OCI-LY7 (cell line): ENCODE measurements at regions not wholly inside any gene's neighbourhood (a gene's known extent, or its start where the extent isn't known, plus 50 kb on each side); places are given as distances from the start of the nearest gene placed in this dataset.

Source experiments
- BruUV-seq: library from RNA; stranded (reverse); fragments of 400-500 nt; replicated peaks from 2 replicates; lab custom pipeline; 2021; lab: Mats Ljungman, UMichigan
- CTCF ChIA-PET: fragments of 300-600 bp; sonication (Branson Sonifier 250); formaldehyde crosslinking; loops from one replicate; lab custom pipeline; 2022; ENCODE audit warnings: antibody characterized with exemption; ENCODE audit not compliant: unreplicated experiment; lab: Charles Lee
- POLR2A ChIA-PET: fragments of 300-600 bp; sonication (Branson Sonifier 250); formaldehyde crosslinking; loops from one replicate; lab custom pipeline; 2022; ENCODE audit warnings: antibody characterized with exemption; lab: Charles Lee
- DNase-seq: peaks from one replicate; pipeline ENCODE4 v3.0.0-alpha.2; 2015; ENCODE audit warnings: low spot score
- H2AFZ ChIP-seq: fragments of 200-600 bp; sonication (generic), shearing (Covaris generic); 2 replicates; pipeline ENCODE4 v1.6.1; 2014; ENCODE audit warnings: mild to moderate bottlenecking, antibody characterized with exemption, low read length, moderate library complexity
- H3K27ac ChIP-seq: fragments of 200-600 bp; sonication (generic); 2 replicates; pipeline ENCODE4 v1.5.1; 2014; ENCODE audit warnings: mixed run types, low read depth, mild to moderate bottlenecking, moderate library complexity, low read length, inconsistent platforms; ENCODE audit not compliant: poor library complexity, severe bottlenecking
- H3K36me3 ChIP-seq: fragments of 200-600 bp; sonication (generic); 2 replicates; pipeline ENCODE4 v1.6.1; 2014; ENCODE audit warnings: mild to moderate bottlenecking, antibody characterized with exemption, low read length, moderate library complexity, mixed read lengths; ENCODE audit not compliant: insufficient read depth
- H3K4me1 ChIP-seq: fragments of 200-600 bp; sonication (generic); 2 replicates; pipeline ENCODE4 v1.5.1; 2014; ENCODE audit warnings: mild to moderate bottlenecking, low read length; ENCODE audit not compliant: insufficient read depth, poor library complexity, severe bottlenecking
- H3K4me2 ChIP-seq: fragments of 200-600 bp; sonication (generic); 2 replicates; pipeline ENCODE4 v1.6.1; 2014; ENCODE audit warnings: mild to moderate bottlenecking, low read length
- H3K4me3 ChIP-seq: fragments of 200-600 bp; sonication (generic); 2 replicates; pipeline ENCODE4 v1.5.1; 2014; ENCODE audit warnings: mild to moderate bottlenecking, low read depth, low read length; ENCODE audit not compliant: poor library complexity, severe bottlenecking
- H3K79me2 ChIP-seq: fragments of 200-600 bp; sonication (generic); 2 replicates; pipeline ENCODE4 v1.6.1; 2016; ENCODE audit warnings: low read depth, mild to moderate bottlenecking, low read length, moderate library complexity, mixed read lengths; ENCODE audit not compliant: insufficient read depth
- H3K9me2 ChIP-seq: fragments of 200-600 bp; sonication (generic); 2 replicates; pipeline ENCODE4 v1.6.1; 2016; ENCODE audit warnings: mild to moderate bottlenecking, low read length, mixed read lengths; ENCODE audit not compliant: insufficient read depth
- H3K9me3 ChIP-seq: fragments of 200-600 bp; sonication (generic); 2 replicates; pipeline ENCODE4 v1.6.1; 2014; ENCODE audit warnings: mild to moderate bottlenecking, mixed run types, low read length, mixed read lengths
- H4K20me1 ChIP-seq: fragments of 200-600 bp; sonication (generic); 2 replicates; pipeline ENCODE4 v1.6.1; 2014; ENCODE audit warnings: mild to moderate bottlenecking, antibody characterized with exemption, low read length, moderate library complexity, mixed read lengths; ENCODE audit not compliant: insufficient read depth
- EZH2phosphoT487 ChIP-seq: fragments of 200-600 bp; sonication (generic); IDR thresholded peaks from 2 replicates; pipeline ENCODE4 v1.6.1; 2018; ENCODE audit warnings: low read depth, borderline replicate concordance, mild to moderate bottlenecking, mixed run types, antibody characterized with exemption, low read length, moderate library complexity, mixed read lengths
- intact Hi-C: fragments of 100-400 bp; cut with micrococcal nuclease; formaldehyde crosslinking; loops from one replicate; pipeline ENCODE4 v1.10.0; 2022; ENCODE audit not compliant: unreplicated experiment
- TF ChIP-seq, protein P1 (sequence below): fragments of 200-600 bp; sonication (generic); conservative IDR thresholded peaks from 2 replicates; pipeline ENCODE4 v1.5.1; 2014; ENCODE audit warnings: mild to moderate bottlenecking, antibody characterized with exemption, low read length, moderate library complexity, mixed read lengths

DNA sequence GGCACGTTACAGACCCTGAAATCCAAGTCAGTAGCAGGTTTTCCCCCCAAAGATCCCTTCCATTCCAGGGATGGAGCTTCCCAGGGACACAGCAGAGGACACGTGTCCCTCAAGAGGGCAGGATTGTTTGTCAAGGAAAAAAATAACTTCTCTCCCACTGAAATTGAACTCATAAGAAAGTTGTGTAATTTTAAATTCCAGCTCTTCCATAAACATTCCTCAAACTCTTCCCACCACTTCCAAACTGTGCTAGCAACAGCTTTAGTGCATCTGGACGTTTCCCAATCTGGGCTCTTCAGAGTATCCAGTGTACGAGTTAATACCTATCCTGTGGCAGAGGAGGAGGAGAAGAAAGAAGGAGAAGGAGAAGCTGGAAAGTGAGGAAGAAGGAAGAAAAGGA lies 79.6 kb downstream of the PSMG1 start:
- Histone ChIP-seq H3K9me3 (no peaks in the 10 kb centered on the region), H3K4me3 (no peak overlapping the region), H3K79me2 (no peaks in the 10 kb centered on the region), H4K20me1 (no peaks in the 10 kb centered on the region), H3K4me2 (no peak overlapping the region), H3K9me2 (no peaks in the 10 kb centered on the region), H2AFZ (no peak overlapping the region), H3K27ac (no peak overlapping the region), H3K36me3 (no peaks in the 10 kb centered on the region), H3K4me1 (no peaks in the 10 kb centered on the region)
- TF ChIP-seq EZH2phosphoT487: no peak
- TF ChIP-seq, protein P1, sequence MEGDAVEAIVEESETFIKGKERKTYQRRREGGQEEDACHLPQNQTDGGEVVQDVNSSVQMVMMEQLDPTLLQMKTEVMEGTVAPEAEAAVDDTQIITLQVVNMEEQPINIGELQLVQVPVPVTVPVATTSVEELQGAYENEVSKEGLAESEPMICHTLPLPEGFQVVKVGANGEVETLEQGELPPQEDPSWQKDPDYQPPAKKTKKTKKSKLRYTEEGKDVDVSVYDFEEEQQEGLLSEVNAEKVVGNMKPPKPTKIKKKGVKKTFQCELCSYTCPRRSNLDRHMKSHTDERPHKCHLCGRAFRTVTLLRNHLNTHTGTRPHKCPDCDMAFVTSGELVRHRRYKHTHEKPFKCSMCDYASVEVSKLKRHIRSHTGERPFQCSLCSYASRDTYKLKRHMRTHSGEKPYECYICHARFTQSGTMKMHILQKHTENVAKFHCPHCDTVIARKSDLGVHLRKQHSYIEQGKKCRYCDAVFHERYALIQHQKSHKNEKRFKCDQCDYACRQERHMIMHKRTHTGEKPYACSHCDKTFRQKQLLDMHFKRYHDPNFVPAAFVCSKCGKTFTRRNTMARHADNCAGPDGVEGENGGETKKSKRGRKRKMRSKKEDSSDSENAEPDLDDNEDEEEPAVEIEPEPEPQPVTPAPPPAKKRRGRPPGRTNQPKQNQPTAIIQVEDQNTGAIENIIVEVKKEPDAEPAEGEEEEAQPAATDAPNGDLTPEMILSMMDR: no peak
- ChIA-PET POLR2A (interaction anchor here (0.6 to 0.8 kb wide), 2 partner anchors 10 to 98 kb away, joined by 3 read pairs; no protein-coding TSS in a partner anchor), CTCF (no interaction called here)
- DNase-seq: no peak
- no TSS peak for BruUV-seq
- intact Hi-C loops: no loop called here

DNA sequence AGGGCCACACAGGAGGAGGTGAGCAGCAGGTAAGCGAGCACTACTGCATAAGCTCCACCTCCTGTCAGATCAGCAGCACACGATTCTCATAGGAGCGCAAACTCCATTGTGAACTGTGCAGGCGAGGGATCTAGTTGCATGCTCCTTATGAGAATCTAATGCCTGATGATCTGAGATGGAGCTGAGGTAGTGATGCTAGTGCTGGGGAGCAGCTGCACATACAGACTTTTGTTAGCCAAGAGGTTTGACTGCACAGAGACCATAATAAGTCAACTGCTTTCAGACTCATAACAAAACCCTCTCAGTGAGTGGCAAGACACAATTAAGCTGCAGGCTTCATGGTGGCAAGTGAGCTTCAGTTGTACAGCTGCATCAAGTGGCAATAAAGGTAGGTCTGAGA lies 83.4 kb downstream of the PSMG1 start:
- Histone ChIP-seq H3K4me3 (no peak overlapping the region), H3K36me3 (no peaks in the 10 kb centered on the region), H3K9me2 (no peaks in the 10 kb centered on the region), H3K4me1 (no peaks in the 10 kb centered on the region), H3K4me2 (no peak overlapping the region), H3K79me2 (no peaks in the 10 kb centered on the region), H3K27ac (no peak overlapping the region), H2AFZ (no peak overlapping the region), H3K9me3 (no peaks in the 10 kb centered on the region), H4K20me1 (no peaks in the 10 kb centered on the region)
- intact Hi-C loops: no loop called here
- CTCF ChIA-PET: no interaction called here
- TF ChIP-seq EZH2phosphoT487: no peak
- TF ChIP-seq, protein P1: no peak
- no peak for DNase-seq
- BruUV-seq: no TSS peak
- POLR2A ChIA-PET: no interaction called here

DNA sequence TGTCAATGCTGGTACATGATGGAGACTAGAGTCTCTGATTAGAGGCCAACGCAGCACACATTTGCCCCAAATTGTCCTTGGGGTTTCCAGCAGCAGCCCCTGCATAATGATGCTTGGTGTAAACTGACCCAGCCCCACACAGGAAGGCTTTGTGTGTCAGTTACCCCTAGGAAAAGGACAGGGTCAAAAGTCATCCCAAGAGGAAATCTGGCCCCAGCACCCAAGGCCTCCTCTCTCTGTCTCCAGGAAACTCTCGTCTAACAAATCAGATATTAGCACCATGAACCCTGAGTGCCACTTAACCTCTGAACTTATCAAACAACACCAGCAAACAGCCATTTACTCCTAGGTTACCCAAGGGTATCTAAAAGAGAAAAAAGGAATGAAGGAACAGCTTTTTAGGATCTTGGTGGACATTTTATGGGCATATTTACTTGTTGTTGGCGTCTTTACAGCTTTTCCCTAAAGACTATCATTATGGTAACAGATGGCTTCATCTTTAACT lies 84.5 kb downstream of the PSMG1 start:
- H3K4me2 ChIP-seq: no peak overlapping the region
- CTCF ChIA-PET: no interaction called here
- H3K79me2 ChIP-seq: no peaks in the 10 kb centered on the region
- no peaks in the 10 kb centered on the region for H4K20me1 ChIP-seq
- no peak overlapping the region for H3K27ac ChIP-seq
- intact Hi-C loops: no loop called here
- POLR2A ChIA-PET: no interaction called here
- H3K4me1 ChIP-seq: no peaks in the 10 kb centered on the region
- H2AFZ ChIP-seq: no peak overlapping the region
- H3K9me2 ChIP-seq: no peaks in the 10 kb centered on the region
- no TSS peak for BruUV-seq
- TF ChIP-seq, protein P1: no peak
- no peak for TF ChIP-seq EZH2phosphoT487
- no peak overlapping the region for H3K4me3 ChIP-seq
- H3K36me3 ChIP-seq: no peaks in the 10 kb centered on the region
- no peaks in the 10 kb centered on the region for H3K9me3 ChIP-seq
- DNase-seq: no peak
